Neural progenitor cell (in vitro differentiated cells): ENCODE measurements at regions not wholly inside any gene's neighbourhood (a gene's known extent, or its start where the extent isn't known, plus 50 kb on each side); places are given as distances from the start of the nearest gene placed in this dataset.

Experiments used
- CTCF ChIP-seq: fragments of 200-600 bp; sonication (generic); IDR thresholded peaks from 2 replicates; pipeline ENCODE4 v1.5.1; 2017; ENCODE audit warnings: antibody characterized with exemption, mild to moderate bottlenecking
- EZH2 ChIP-seq: fragments of 200-600 bp; sonication (generic); IDR thresholded peaks from 2 replicates; pipeline ENCODE4 v1.6.1; 2017; ENCODE audit warnings: antibody characterized with exemption, mild to moderate bottlenecking, moderate library complexity
- EZH2phosphoT487 ChIP-seq: fragments of 200-600 bp; sonication (generic); IDR thresholded peaks from 2 replicates; pipeline ENCODE4 v1.6.1; 2017; ENCODE audit warnings: antibody characterized with exemption

- TF ChIP-seq CTCF = no peak
- no peak for TF ChIP-seq EZH2
- TF ChIP-seq EZH2phosphoT487 = no peak
These were observed 58.3 kb upstream of the CPEB4 start for GRCh38 chr5:173829826-173830225.
